ENCODE measurements at regions not wholly inside any gene's neighbourhood (a gene's known extent, or its start where the extent isn't known, plus 50 kb on each side); places are given as distances from the start of the nearest gene placed in this dataset.
"Not testable (repeated sequence)": the region's sequence is repeated elsewhere in the genome, so short reads cannot be mapped to it uniquely, and the experiment has no call there.

GRCh38 chr12:46604684-46605083, 221.1 kb downstream of the SLC38A4 start:
- H3K27me3 ChIP-seq (ENCODE audit: control insufficient read depth in 1 of 2, insufficient read depth in 2 of 2, low read length in 2 of 2), result no peaks in the 10 kb centered on the region
- no peak overlapping the region for H3K4me3 ChIP-seq (ENCODE audit: low read depth in 1 of 2, low read length in 2 of 2)
- H3K4me1 ChIP-seq (ENCODE audit: control insufficient read depth in 1 of 2, insufficient read depth in 2 of 2, low read length in 2 of 2), result peaks cover 0 to 11% of the 10 kb centered on the region in 2 donors
- H3K9ac ChIP-seq (ENCODE audit: low read depth in 1 of 2, low read length in 2 of 2), result no peak overlapping the region
- no peak overlapping the region for H3K27ac ChIP-seq (ENCODE audit: low read depth, low read length)
- H3K9me3 ChIP-seq (ENCODE audit: control insufficient read depth in 1 of 2, low read length in 2 of 2), result no peaks in the 10 kb centered on the region
- H3K36me3 ChIP-seq (ENCODE audit: control insufficient read depth in 1 of 2, insufficient read depth in 2 of 2, low read length in 2 of 2), result no peaks in the 10 kb centered on the region

GRCh38 chr12:46603776-46604456, 221.9 kb downstream of the SLC38A4 start:
- Histone ChIP-seq H3K27ac (ENCODE audit: low read depth, low read length) (no peak overlapping the region), H3K4me1 (ENCODE audit: control insufficient read depth in 1 of 2, insufficient read depth in 2 of 2, low read length in 2 of 2) (peaks cover 0 to 7% of the 10 kb centered on the region in 2 donors), H3K4me3 (ENCODE audit: low read depth in 1 of 2, low read length in 2 of 2) (no peak overlapping the region), H3K27me3 (ENCODE audit: control insufficient read depth in 1 of 2, insufficient read depth in 2 of 2, low read length in 2 of 2) (no peaks in the 10 kb centered on the region), H3K9ac (ENCODE audit: low read depth in 1 of 2, low read length in 2 of 2) (no peak overlapping the region), H3K36me3 (ENCODE audit: control insufficient read depth in 1 of 2, insufficient read depth in 2 of 2, low read length in 2 of 2) (no peaks in the 10 kb centered on the region), H3K9me3 (ENCODE audit: control insufficient read depth in 1 of 2, low read length in 2 of 2) (no peaks in the 10 kb centered on the region)

- no peaks in the 10 kb centered on the region for H3K27me3 ChIP-seq (ENCODE audit: control insufficient read depth in 1 of 2, insufficient read depth in 2 of 2, low read length in 2 of 2)
- no peak overlapping the region for H3K9ac ChIP-seq (ENCODE audit: low read depth in 1 of 2, low read length in 2 of 2)
- H3K4me1 ChIP-seq (ENCODE audit: control insufficient read depth in 1 of 2, insufficient read depth in 2 of 2, low read length in 2 of 2), result no peaks in the 10 kb centered on the region
- no peak overlapping the region for H3K4me3 ChIP-seq (ENCODE audit: low read depth in 1 of 2, low read length in 2 of 2)
- no peak overlapping the region for H3K27ac ChIP-seq (ENCODE audit: low read depth, low read length)
- H3K9me3 ChIP-seq (ENCODE audit: control insufficient read depth in 1 of 2, low read length in 2 of 2), result no peaks in the 10 kb centered on the region
- no peaks in the 10 kb centered on the region for H3K36me3 ChIP-seq (ENCODE audit: control insufficient read depth in 1 of 2, insufficient read depth in 2 of 2, low read length in 2 of 2)
Measured at GRCh38 chr12:46602474-46602873, 223.3 kb downstream of the SLC38A4 start.

- no peaks in the 10 kb centered on the region for H3K27me3 ChIP-seq (ENCODE audit: control insufficient read depth in 1 of 2, insufficient read depth in 2 of 2, low read length in 2 of 2)
- no peaks in the 10 kb centered on the region for H3K9me3 ChIP-seq (ENCODE audit: control insufficient read depth in 1 of 2, low read length in 2 of 2)
- no peak overlapping the region for H3K9ac ChIP-seq (ENCODE audit: low read depth in 1 of 2, low read length in 2 of 2)
- H3K27ac ChIP-seq (ENCODE audit: low read depth, low read length), result no peak overlapping the region
- no peaks in the 10 kb centered on the region for H3K36me3 ChIP-seq (ENCODE audit: control insufficient read depth in 1 of 2, insufficient read depth in 2 of 2, low read length in 2 of 2)
- no peak overlapping the region for H3K4me3 ChIP-seq (ENCODE audit: low read depth in 1 of 2, low read length in 2 of 2)
- peaks cover 0 to under 1% of the 10 kb centered on the region in 2 donors for H3K4me1 ChIP-seq (ENCODE audit: control insufficient read depth in 1 of 2, insufficient read depth in 2 of 2, low read length in 2 of 2)
Measured at GRCh38 chr12:46590991-46591703, 218.6 kb upstream of the SLC38A2 start.

GRCh38 chr12:46585854-46586621, 213.5 kb upstream of the SLC38A2 start:
- no peak overlapping the region for H3K9ac ChIP-seq (ENCODE audit: low read depth in 1 of 2, low read length in 2 of 2)
- no peak overlapping the region for H3K4me3 ChIP-seq (ENCODE audit: low read depth in 1 of 2, low read length in 2 of 2)
- H3K4me1 ChIP-seq (ENCODE audit: control insufficient read depth in 1 of 2, insufficient read depth in 2 of 2, low read length in 2 of 2), result peaks cover 0 to 6% of the 10 kb centered on the region in 2 donors
- H3K27me3 ChIP-seq (ENCODE audit: control insufficient read depth in 1 of 2, insufficient read depth in 2 of 2, low read length in 2 of 2), result no peaks in the 10 kb centered on the region
- H3K27ac ChIP-seq (ENCODE audit: low read depth, low read length), result no peak overlapping the region
- no peaks in the 10 kb centered on the region for H3K36me3 ChIP-seq (ENCODE audit: control insufficient read depth in 1 of 2, insufficient read depth in 2 of 2, low read length in 2 of 2)
- H3K9me3 ChIP-seq (ENCODE audit: control insufficient read depth in 1 of 2, low read length in 2 of 2), result no peaks in the 10 kb centered on the region

- H3K9ac ChIP-seq (ENCODE audit: low read depth in 1 of 2, low read length in 2 of 2); H3K27me3 ChIP-seq (ENCODE audit: control insufficient read depth in 1 of 2, insufficient read depth in 2 of 2, low read length in 2 of 2); H3K4me3 ChIP-seq (ENCODE audit: low read depth in 1 of 2, low read length in 2 of 2); H3K4me1 ChIP-seq (ENCODE audit: control insufficient read depth in 1 of 2, insufficient read depth in 2 of 2, low read length in 2 of 2); H3K36me3 ChIP-seq (ENCODE audit: control insufficient read depth in 1 of 2, insufficient read depth in 2 of 2, low read length in 2 of 2); H3K9me3 ChIP-seq (ENCODE audit: control insufficient read depth in 1 of 2, low read length in 2 of 2); H3K27ac ChIP-seq (ENCODE audit: low read depth, low read length): not testable (repeated sequence)
Measured at GRCh38 chr12:46584098-46584497, 211.5 kb upstream of the SLC38A2 start.

GRCh38 chr12:46581990-46582389, 209.4 kb upstream of the SLC38A2 start:
- not testable (repeated sequence) for H3K9ac ChIP-seq (ENCODE audit: low read depth in 1 of 2, low read length in 2 of 2); H3K4me1 ChIP-seq (ENCODE audit: control insufficient read depth in 1 of 2, insufficient read depth in 2 of 2, low read length in 2 of 2); H3K27ac ChIP-seq (ENCODE audit: low read depth, low read length); H3K4me3 ChIP-seq (ENCODE audit: low read depth in 1 of 2, low read length in 2 of 2); H3K36me3 ChIP-seq (ENCODE audit: control insufficient read depth in 1 of 2, insufficient read depth in 2 of 2, low read length in 2 of 2); H3K27me3 ChIP-seq (ENCODE audit: control insufficient read depth in 1 of 2, insufficient read depth in 2 of 2, low read length in 2 of 2); H3K9me3 ChIP-seq (ENCODE audit: control insufficient read depth in 1 of 2, low read length in 2 of 2)

- Histone ChIP-seq H3K27me3 (ENCODE audit: control insufficient read depth in 1 of 2, insufficient read depth in 2 of 2, low read length in 2 of 2) (no peaks in the 10 kb centered on the region), H3K27ac (ENCODE audit: low read depth, low read length) (no peak overlapping the region), H3K4me3 (ENCODE audit: low read depth in 1 of 2, low read length in 2 of 2) (no peak overlapping the region), H3K36me3 (ENCODE audit: control insufficient read depth in 1 of 2, insufficient read depth in 2 of 2, low read length in 2 of 2) (no peaks in the 10 kb centered on the region), H3K4me1 (ENCODE audit: control insufficient read depth in 1 of 2, insufficient read depth in 2 of 2, low read length in 2 of 2) (no peaks in the 10 kb centered on the region), H3K9me3 (ENCODE audit: control insufficient read depth in 1 of 2, low read length in 2 of 2) (no peaks in the 10 kb centered on the region), H3K9ac (ENCODE audit: low read depth in 1 of 2, low read length in 2 of 2) (no peak overlapping the region)
Measured at GRCh38 chr12:46580445-46580844, 207.9 kb upstream of the SLC38A2 start.

GRCh38 chr12:46579474-46579873, 206.9 kb upstream of the SLC38A2 start:
- Histone ChIP-seq H3K27me3 (ENCODE audit: control insufficient read depth in 1 of 2, insufficient read depth in 2 of 2, low read length in 2 of 2) (no peaks in the 10 kb centered on the region), H3K9me3 (ENCODE audit: control insufficient read depth in 1 of 2, low read length in 2 of 2) (no peaks in the 10 kb centered on the region), H3K27ac (ENCODE audit: low read depth, low read length) (no peak overlapping the region), H3K4me1 (ENCODE audit: control insufficient read depth in 1 of 2, insufficient read depth in 2 of 2, low read length in 2 of 2) (no peaks in the 10 kb centered on the region), H3K9ac (ENCODE audit: low read depth in 1 of 2, low read length in 2 of 2) (no peak overlapping the region), H3K36me3 (ENCODE audit: control insufficient read depth in 1 of 2, insufficient read depth in 2 of 2, low read length in 2 of 2) (no peaks in the 10 kb centered on the region), H3K4me3 (ENCODE audit: low read depth in 1 of 2, low read length in 2 of 2) (no peak overlapping the region)

All from duodenal mucosa (tissue), 2 donors.